ENCODE measurements at regions not wholly inside any gene's neighbourhood (a gene's known extent, or its start where the extent isn't known, plus 50 kb on each side); places are given as distances from the start of the nearest gene placed in this dataset.

DNA sequence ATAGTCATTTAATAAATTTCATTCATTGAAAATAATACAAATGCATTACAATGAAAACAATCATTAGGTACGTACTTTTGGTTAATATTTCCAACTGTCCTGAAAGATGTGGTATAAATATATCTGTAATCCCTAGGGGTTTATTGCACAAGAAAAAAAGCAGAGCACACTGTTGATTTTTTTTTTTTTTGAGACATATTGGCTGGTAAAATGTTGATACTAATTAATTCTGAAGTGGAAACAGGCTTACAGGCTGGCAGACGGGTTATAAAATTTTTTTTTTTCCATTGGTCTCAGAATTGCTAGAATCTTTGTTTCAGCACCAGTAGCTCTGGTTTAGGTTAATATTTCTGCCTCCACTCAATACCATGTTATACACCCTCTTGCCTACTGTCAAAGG lies 193.6 kb downstream of the MAP2K6 start:
- Histone ChIP-seq H3K79me2 (ENCODE audit: insufficient read depth, low read length) (no peaks in the 10 kb centered on the region), H2AFZ (ENCODE audit: low read depth, low read length) (no peak overlapping the region), H3K9ac (ENCODE audit: low read length) (peak overlapping the region; percentile 76), H3K36me3 (ENCODE audit: insufficient read depth, low read length) (no peaks in the 10 kb centered on the region), H3K27ac (ENCODE audit: low read depth, low read length) (peak overlapping the region; percentile 93), H3K27me3 (ENCODE audit: insufficient read depth, low read length) (no peaks in the 10 kb centered on the region), H4K20me1 (ENCODE audit: insufficient read depth, low read length) (no peaks in the 10 kb centered on the region), H3K4me1 (ENCODE audit: insufficient read depth, low read length) (peaks cover 33% of the 10 kb centered on the region), H3K4me2 (ENCODE audit: low read length) (peak overlapping the region; percentile 70), H3K9me3 (ENCODE audit: insufficient read depth, low read depth, low read length) (no peaks in the 10 kb centered on the region), H3K4me3 (ENCODE audit: insufficient read depth, low read depth, low read length) (no peak overlapping the region)
- TF ChIP-seq, protein P1, sequence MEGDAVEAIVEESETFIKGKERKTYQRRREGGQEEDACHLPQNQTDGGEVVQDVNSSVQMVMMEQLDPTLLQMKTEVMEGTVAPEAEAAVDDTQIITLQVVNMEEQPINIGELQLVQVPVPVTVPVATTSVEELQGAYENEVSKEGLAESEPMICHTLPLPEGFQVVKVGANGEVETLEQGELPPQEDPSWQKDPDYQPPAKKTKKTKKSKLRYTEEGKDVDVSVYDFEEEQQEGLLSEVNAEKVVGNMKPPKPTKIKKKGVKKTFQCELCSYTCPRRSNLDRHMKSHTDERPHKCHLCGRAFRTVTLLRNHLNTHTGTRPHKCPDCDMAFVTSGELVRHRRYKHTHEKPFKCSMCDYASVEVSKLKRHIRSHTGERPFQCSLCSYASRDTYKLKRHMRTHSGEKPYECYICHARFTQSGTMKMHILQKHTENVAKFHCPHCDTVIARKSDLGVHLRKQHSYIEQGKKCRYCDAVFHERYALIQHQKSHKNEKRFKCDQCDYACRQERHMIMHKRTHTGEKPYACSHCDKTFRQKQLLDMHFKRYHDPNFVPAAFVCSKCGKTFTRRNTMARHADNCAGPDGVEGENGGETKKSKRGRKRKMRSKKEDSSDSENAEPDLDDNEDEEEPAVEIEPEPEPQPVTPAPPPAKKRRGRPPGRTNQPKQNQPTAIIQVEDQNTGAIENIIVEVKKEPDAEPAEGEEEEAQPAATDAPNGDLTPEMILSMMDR (IDR thresholded peaks at IDR 0.05; ENCODE audit: insufficient read depth, low read depth, low read length) = no peak
- TF ChIP-seq EZH2 (IDR thresholded peaks at IDR 0.05; ENCODE audit: insufficient read depth, low read length) = no peak
- no peaks in the 10 kb centered on the region for H3K27me3 Mint-ChIP-seq (ENCODE audit: low read depth, unreplicated experiment)
- H3K36me3 Mint-ChIP-seq (ENCODE audit: low read depth, unreplicated experiment) = no peaks in the 10 kb centered on the region
- H3K9me3 Mint-ChIP-seq (ENCODE audit: unreplicated experiment) = no peaks in the 10 kb centered on the region
- DNase-seq (ENCODE audit: low read depth) (no peak), FAIRE-seq (no peak)
- H3K4me1 Mint-ChIP-seq (ENCODE audit: low read depth, unreplicated experiment) = peaks cover 37% of the 10 kb centered on the region
- peak overlapping the region; percentile 98 for H3K27ac Mint-ChIP-seq (ENCODE audit: unreplicated experiment)
- H3K4me3 Mint-ChIP-seq (ENCODE audit: unreplicated experiment) = no peak overlapping the region

DNA sequence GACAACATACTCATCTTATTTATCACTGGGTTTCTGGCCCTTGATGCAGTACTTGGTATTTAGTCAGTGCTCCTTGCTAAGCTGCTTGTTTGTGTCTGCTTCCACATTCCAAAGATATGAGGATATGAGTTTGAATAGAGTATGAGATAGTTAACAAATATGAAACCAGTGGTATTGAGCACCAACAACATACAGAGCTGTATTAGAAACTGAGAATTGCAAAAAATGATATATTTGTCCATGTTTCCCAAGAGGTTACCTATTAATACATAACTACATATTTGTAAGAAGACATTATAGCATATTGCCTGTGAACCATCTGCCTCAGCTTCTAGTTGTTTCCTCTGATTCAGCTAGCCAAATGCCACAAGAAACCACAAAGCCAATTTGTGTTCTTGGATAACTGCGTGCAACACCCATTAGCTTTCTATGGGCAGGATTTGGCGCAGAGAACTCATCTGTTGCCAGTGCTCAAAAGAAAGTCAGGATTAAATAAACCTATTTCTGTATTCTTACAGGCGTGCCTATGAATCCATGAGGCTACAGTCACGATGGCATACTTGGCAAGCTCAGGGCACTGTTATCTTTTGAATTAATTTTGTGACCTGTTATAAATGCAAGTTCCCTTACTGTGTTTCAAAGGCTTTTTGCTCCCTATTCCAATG lies 194.4 kb downstream of the MAP2K6 start:
- Histone ChIP-seq H3K4me1 (ENCODE audit: insufficient read depth, low read length) (peaks cover 33% of the 10 kb centered on the region), H3K27ac (ENCODE audit: low read depth, low read length) (peak overlapping the region; percentile 93), H3K4me3 (ENCODE audit: insufficient read depth, low read depth, low read length) (peak overlapping the region; percentile 7), H3K9ac (ENCODE audit: low read length) (peak overlapping the region; percentile 76), H3K4me2 (ENCODE audit: low read length) (peak overlapping the region; percentile 70), H3K9me3 (ENCODE audit: insufficient read depth, low read depth, low read length) (no peaks in the 10 kb centered on the region), H3K36me3 (ENCODE audit: insufficient read depth, low read length) (no peaks in the 10 kb centered on the region), H3K27me3 (ENCODE audit: insufficient read depth, low read length) (no peaks in the 10 kb centered on the region), H4K20me1 (ENCODE audit: insufficient read depth, low read length) (no peaks in the 10 kb centered on the region), H2AFZ (ENCODE audit: low read depth, low read length) (no peak overlapping the region), H3K79me2 (ENCODE audit: insufficient read depth, low read length) (no peaks in the 10 kb centered on the region)
- FAIRE-seq (peak; percentile 95), DNase-seq (ENCODE audit: low read depth) (peak; percentile 98)
- Mint-ChIP-seq H3K4me1 (ENCODE audit: low read depth, unreplicated experiment) (peaks cover 36% of the 10 kb centered on the region), H3K36me3 (ENCODE audit: low read depth, unreplicated experiment) (no peaks in the 10 kb centered on the region), H3K27me3 (ENCODE audit: low read depth, unreplicated experiment) (no peaks in the 10 kb centered on the region), H3K4me3 (ENCODE audit: unreplicated experiment) (no peak overlapping the region), H3K9me3 (ENCODE audit: unreplicated experiment) (peaks cover 2% of the 10 kb centered on the region), H3K27ac (ENCODE audit: unreplicated experiment) (peak overlapping the region; percentile 98)
- TF ChIP-seq, protein P1 (IDR thresholded peaks at IDR 0.05; ENCODE audit: insufficient read depth, low read depth, low read length) = no peak
- no peak for TF ChIP-seq EZH2 (IDR thresholded peaks at IDR 0.05; ENCODE audit: insufficient read depth, low read length)

Measured in astrocyte (in vitro differentiated cells and primary cell).